ENCODE measurements at regions not wholly inside any gene's neighbourhood (a gene's known extent, or its start where the extent isn't known, plus 50 kb on each side); places are given as distances from the start of the nearest gene placed in this dataset.

DNA sequence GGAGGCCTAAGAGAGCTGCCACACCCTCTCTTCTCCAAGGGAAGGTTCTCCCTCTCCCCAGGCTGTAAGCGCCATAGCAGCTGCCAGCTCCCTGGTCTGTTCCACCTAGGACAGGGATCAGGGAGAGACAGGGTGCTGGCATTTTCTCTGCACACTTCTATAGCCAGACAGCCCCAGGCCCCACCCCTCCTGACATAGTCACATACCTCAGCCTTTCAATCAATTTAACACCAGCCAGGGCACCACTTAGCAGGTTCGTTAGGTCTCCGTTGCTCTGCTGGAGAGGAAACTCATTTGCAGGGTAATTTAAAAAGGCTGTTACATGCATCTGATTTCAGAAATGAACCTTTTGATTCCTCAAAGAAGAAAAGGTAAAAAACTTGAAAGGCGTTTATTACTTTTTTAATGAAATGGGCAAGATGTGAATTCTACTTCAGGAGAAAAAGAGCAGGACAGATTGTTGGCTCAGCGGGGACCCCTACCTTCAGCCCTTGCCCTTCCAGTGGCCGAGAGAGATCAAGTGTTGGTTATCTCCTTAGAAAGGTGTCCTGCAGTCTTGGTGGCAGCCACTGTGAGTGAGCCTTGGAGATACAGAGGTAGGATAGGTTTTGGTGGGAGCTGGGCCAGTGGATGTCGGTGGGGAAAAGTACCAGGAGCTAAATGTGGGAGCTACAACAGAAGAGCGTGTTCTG lies 180.5 kb upstream of the GALNT17 start:
- TF ChIP-seq, protein P1, sequence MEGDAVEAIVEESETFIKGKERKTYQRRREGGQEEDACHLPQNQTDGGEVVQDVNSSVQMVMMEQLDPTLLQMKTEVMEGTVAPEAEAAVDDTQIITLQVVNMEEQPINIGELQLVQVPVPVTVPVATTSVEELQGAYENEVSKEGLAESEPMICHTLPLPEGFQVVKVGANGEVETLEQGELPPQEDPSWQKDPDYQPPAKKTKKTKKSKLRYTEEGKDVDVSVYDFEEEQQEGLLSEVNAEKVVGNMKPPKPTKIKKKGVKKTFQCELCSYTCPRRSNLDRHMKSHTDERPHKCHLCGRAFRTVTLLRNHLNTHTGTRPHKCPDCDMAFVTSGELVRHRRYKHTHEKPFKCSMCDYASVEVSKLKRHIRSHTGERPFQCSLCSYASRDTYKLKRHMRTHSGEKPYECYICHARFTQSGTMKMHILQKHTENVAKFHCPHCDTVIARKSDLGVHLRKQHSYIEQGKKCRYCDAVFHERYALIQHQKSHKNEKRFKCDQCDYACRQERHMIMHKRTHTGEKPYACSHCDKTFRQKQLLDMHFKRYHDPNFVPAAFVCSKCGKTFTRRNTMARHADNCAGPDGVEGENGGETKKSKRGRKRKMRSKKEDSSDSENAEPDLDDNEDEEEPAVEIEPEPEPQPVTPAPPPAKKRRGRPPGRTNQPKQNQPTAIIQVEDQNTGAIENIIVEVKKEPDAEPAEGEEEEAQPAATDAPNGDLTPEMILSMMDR (IDR thresholded peaks at IDR 0.05) = no peak
- DNase-seq = no peak
- Histone ChIP-seq H3K36me3 (no peaks in the 10 kb centered on the region), H3K9me3 (peaks cover 0 to 27% of the 10 kb centered on the region in 2 donors), H3K4me3 (no peak overlapping the region), H3K27ac (no peak overlapping the region), H3K27me3 (no peaks in the 10 kb centered on the region), H3K4me1 (no peaks in the 10 kb centered on the region)
- intact Hi-C loops (cut with DNase I) = no loop called here
- ATAC-seq = no peak

DNA sequence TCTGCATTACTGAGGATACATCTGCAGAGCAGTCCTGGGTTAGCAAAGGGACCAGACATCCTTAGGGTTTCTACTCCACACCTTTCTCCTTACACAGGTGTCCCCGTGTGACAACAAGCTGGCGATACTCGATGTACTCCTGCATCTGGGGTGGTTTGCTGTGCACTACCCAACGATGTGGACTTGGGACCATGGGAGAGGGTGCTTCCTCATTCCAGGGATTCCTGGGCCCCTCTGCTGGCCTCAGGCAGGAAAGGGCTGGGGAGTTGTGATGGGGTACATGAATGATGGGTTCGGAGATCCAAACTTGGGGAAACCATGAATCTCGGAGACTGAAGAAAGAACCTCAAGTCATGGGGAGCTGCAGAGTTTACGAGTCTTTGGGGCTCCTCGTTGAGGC lies 179.6 kb upstream of the GALNT17 start:
- no peak for ATAC-seq
- no peak for DNase-seq

DNA sequence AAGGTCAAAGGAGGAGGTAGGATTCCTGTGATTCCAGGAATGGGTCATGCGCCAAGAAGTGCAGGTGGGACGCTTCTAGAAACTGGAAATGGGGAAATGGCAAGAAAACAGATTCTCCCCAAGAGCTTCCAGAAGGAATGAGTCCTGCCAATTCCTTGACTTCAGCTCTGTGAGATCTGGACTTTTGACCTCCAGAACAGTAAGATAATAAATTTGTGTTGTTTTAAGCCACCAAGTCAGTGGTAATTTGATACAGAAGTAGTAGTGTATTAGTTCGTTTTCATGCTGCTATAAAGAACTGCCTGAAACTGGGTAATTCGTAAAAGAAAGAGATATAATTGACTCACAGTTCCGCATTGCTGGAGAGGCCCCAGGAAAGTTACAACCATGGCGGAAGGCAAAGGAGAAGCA lies 178.6 kb upstream of the GALNT17 start:
- Histone ChIP-seq H3K27me3 (no peaks in the 10 kb centered on the region), H3K27ac (no peak overlapping the region), H3K4me1 (no peaks in the 10 kb centered on the region), H3K36me3 (no peaks in the 10 kb centered on the region), H3K9me3 (peaks cover 0 to 18% of the 10 kb centered on the region in 2 donors), H3K4me3 (no peak overlapping the region)
- TF ChIP-seq, protein P1 (IDR thresholded peaks at IDR 0.05) = no peak
- DNase-seq = no peak
- intact Hi-C loops (cut with DNase I) = no loop called here
- ATAC-seq = no peak

More for the DNA sequence above, 179.6 kb upstream of the GALNT17 start:
- Histone ChIP-seq H3K36me3 (no peaks in the 10 kb centered on the region), H3K27me3 (no peaks in the 10 kb centered on the region), H3K9me3 (peaks cover 0 to 25% of the 10 kb centered on the region in 2 donors), H3K27ac (no peak overlapping the region), H3K4me3 (no peak overlapping the region), H3K4me1 (no peaks in the 10 kb centered on the region)
- TF ChIP-seq, protein P1 (IDR thresholded peaks at IDR 0.05) = no peak
- intact Hi-C loops (cut with DNase I) = no loop called here

DNA sequence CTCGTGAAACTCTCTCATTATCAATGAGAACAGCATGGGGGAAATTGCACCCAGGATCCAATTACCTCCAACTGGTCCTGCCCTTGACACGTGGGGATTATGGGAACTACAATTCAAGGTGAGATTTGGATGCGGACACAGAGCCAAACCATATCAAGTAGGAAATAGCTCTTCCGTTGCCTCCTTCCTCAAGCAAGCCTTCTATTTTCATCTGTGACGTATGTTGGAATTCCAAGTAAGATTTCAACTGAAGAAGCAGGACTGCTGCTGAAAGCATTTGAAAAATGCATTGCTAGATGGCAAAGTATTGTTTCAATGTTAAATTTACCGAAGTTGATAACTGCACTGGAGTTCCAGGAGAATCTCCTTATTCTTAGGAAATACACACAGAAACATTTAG lies 178.1 kb upstream of the GALNT17 start:
- H3K27ac ChIP-seq = no peak overlapping the region
- H3K36me3 ChIP-seq = no peaks in the 10 kb centered on the region
- TF ChIP-seq, protein P1 (IDR thresholded peaks at IDR 0.05) = no peak
- intact Hi-C loops (cut with DNase I) = loop anchor here in 1 of 2 donors (2.0 kb wide), 1 partner anchor 19 kb away; no protein-coding TSS in a partner anchor
- no peaks in the 10 kb centered on the region for H3K4me1 ChIP-seq
- no peak overlapping the region for H3K4me3 ChIP-seq
- DNase-seq (no peak), ATAC-seq (no peak)
- peaks cover 0 to 13% of the 10 kb centered on the region in 2 donors for H3K9me3 ChIP-seq
- H3K27me3 ChIP-seq = no peaks in the 10 kb centered on the region

DNA sequence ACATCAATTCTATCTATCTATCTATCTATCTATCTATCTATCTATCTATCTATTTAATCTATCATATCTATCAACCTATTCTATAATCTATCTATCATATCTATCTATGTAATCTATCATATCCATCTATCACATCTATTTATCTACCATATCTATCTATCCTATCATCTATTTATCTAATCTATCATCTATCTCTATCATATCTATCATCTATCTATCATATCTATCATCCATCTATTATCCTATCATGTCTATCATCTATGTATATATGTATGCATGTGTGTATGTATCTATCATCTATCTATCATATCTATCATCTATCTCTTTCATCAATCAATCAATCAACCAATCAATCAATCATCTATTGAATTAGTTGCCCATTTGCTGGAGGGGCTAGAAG lies 159.3 kb upstream of the GALNT17 start:
- H3K27ac ChIP-seq = no peak overlapping the region
- H3K4me3 ChIP-seq = no peak overlapping the region
- ATAC-seq (no peak), DNase-seq (no peak)
- TF ChIP-seq, protein P1 (IDR thresholded peaks at IDR 0.05) = no peak
- intact Hi-C loops (cut with DNase I) = loop anchor here in 1 of 2 donors (2.0 kb wide), 1 partner anchor 18 kb away; no protein-coding TSS in a partner anchor
- no peaks in the 10 kb centered on the region for H3K36me3 ChIP-seq
- H3K27me3 ChIP-seq = no peaks in the 10 kb centered on the region
- no peaks in the 10 kb centered on the region for H3K4me1 ChIP-seq
- peaks cover 0 to 35% of the 10 kb centered on the region in 2 donors for H3K9me3 ChIP-seq
